Naive B cell (primary cell): ENCODE measurements at regions not wholly inside any gene's neighbourhood (a gene's known extent, or its start where the extent isn't known, plus 50 kb on each side); places are given as distances from the start of the nearest gene placed in this dataset.

Source experiments
- ATAC-seq, 2 donors: fragments of 150-1000 bp; cut with Tn5 transposase; 2 replicates each; pipeline ENCODE4 v1.10.0; 2021; ENCODE audit warnings: low read depth in 2 of 2, mild to moderate bottlenecking in 2 of 2, moderate library complexity in 2 of 2
- DNase-seq: peaks from one replicate; pipeline ENCODE4 v3.0.0; 2022
- H3K27ac Mint-ChIP-seq, 6 donors: one replicate each; pipeline ENCODE4 v1.8.0; 2020 to 2022; ENCODE audit warnings: mild to moderate bottlenecking in 6 of 6, mixed read lengths in 6 of 6, moderate library complexity in 5 of 6, inconsistent platforms in 2 of 6
- H3K27me3 Mint-ChIP-seq, 3 donors: one replicate each; pipeline ENCODE4 v1.8.0; 2021 to 2022; ENCODE audit warnings: mixed read lengths in 3 of 3, mild to moderate bottlenecking in 1 of 3
- H3K36me3 Mint-ChIP-seq, 2 donors: one replicate each; pipeline ENCODE4 v1.8.0; 2020 to 2022; ENCODE audit warnings: mixed read lengths in 2 of 2, inconsistent platforms in 1 of 2, mild to moderate bottlenecking in 1 of 2
- H3K4me1 Mint-ChIP-seq, 3 donors: one replicate each; pipeline ENCODE4 v1.8.0; 2020 to 2022; ENCODE audit warnings: mixed read lengths in 3 of 3, inconsistent platforms in 1 of 3, mild to moderate bottlenecking in 1 of 3, moderate library complexity in 1 of 3
- H3K4me3 Mint-ChIP-seq, 8 donors: one replicate each; pipeline ENCODE4 v1.8.0; 2020 to 2022; ENCODE audit warnings: mild to moderate bottlenecking in 8 of 8, mixed read lengths in 8 of 8, moderate library complexity in 8 of 8, inconsistent platforms in 2 of 8
- H3K9me3 Mint-ChIP-seq, 7 donors: one replicate each; pipeline ENCODE4 v1.8.0; 2020 to 2022; ENCODE audit warnings: mixed read lengths in 7 of 7, mild to moderate bottlenecking in 5 of 7, inconsistent platforms in 2 of 7, moderate library complexity in 1 of 7

GRCh38 chr6:84459401-84459800 is 232.0 kb upstream of the CEP162 start:
- H3K4me3 Mint-ChIP-seq, result no peak overlapping the region

GRCh38 chr6:84458271-84458670 is 230.8 kb upstream of the CEP162 start:
- DNase-seq, result no peak
- Mint-ChIP-seq H3K9me3 (peaks cover 0 to 4% (median 2%) of the 10 kb centered on the region in 7 donors), H3K4me1 (no peaks in the 10 kb centered on the region), H3K36me3 (no peaks in the 10 kb centered on the region), H3K27ac (no peak overlapping the region), H3K4me3 (no peak overlapping the region), H3K27me3 (no peaks in the 10 kb centered on the region)
- ATAC-seq, result no peak

More at GRCh38 chr6:84459401-84459800, 232.0 kb upstream of the CEP162 start:
- Mint-ChIP-seq H3K27ac (no peak overlapping the region), H3K9me3 (peaks cover 0 to 7% (median 2%) of the 10 kb centered on the region in 7 donors), H3K36me3 (no peaks in the 10 kb centered on the region), H3K27me3 (no peaks in the 10 kb centered on the region), H3K4me1 (no peaks in the 10 kb centered on the region)
- ATAC-seq, result no peak
- no peak for DNase-seq

GRCh38 chr6:84457276-84457675 is 229.8 kb upstream of the CEP162 start:
- Mint-ChIP-seq H3K4me3 (no peak overlapping the region), H3K27me3 (no peaks in the 10 kb centered on the region), H3K27ac (no peak overlapping the region), H3K9me3 (peaks cover 0 to 4% (median 3%) of the 10 kb centered on the region in 7 donors), H3K4me1 (no peaks in the 10 kb centered on the region), H3K36me3 (no peaks in the 10 kb centered on the region)
- DNase-seq (no peak), ATAC-seq (no peak)

- Mint-ChIP-seq H3K36me3 (no peaks in the 10 kb centered on the region), H3K4me3 (no peak overlapping the region), H3K27ac (no peak overlapping the region)
These were observed 229.4 kb upstream of the CEP162 start for GRCh38 chr6:84456803-84457202.

GRCh38 chr6:84455511-84456029 is 228.1 kb upstream of the CEP162 start:
- Mint-ChIP-seq H3K27me3 (no peaks in the 10 kb centered on the region), H3K27ac (no peak overlapping the region), H3K36me3 (no peaks in the 10 kb centered on the region), H3K4me3 (no peak overlapping the region), H3K4me1 (no peaks in the 10 kb centered on the region), H3K9me3 (peaks cover 0 to 9% (median 3%) of the 10 kb centered on the region in 7 donors)
- DNase-seq (no peak), ATAC-seq (no peak)

More at GRCh38 chr6:84456803-84457202, 229.4 kb upstream of the CEP162 start:
- ATAC-seq, result no peak
- H3K4me1 Mint-ChIP-seq, result no peaks in the 10 kb centered on the region
- H3K9me3 Mint-ChIP-seq, result peaks cover 0 to 4% (median 3%) of the 10 kb centered on the region in 7 donors
- H3K27me3 Mint-ChIP-seq, result no peaks in the 10 kb centered on the region
- DNase-seq, result no peak

GRCh38 chr6:84453499-84453898 is 226.1 kb upstream of the CEP162 start:
- DNase-seq (no peak), ATAC-seq (no peak)
- Mint-ChIP-seq H3K4me3 (no peak overlapping the region), H3K4me1 (no peaks in the 10 kb centered on the region), H3K9me3 (peaks cover 0 to 8% (median 3%) of the 10 kb centered on the region in 7 donors), H3K27ac (no peak overlapping the region), H3K36me3 (no peaks in the 10 kb centered on the region), H3K27me3 (no peaks in the 10 kb centered on the region)

- ATAC-seq (no peak), DNase-seq (no peak)
- Mint-ChIP-seq H3K36me3 (no peaks in the 10 kb centered on the region), H3K4me1 (no peaks in the 10 kb centered on the region), H3K27ac (no peak overlapping the region), H3K9me3 (peaks cover 0 to 5% (median 3%) of the 10 kb centered on the region in 7 donors), H3K4me3 (no peak overlapping the region), H3K27me3 (no peaks in the 10 kb centered on the region)
These were observed 222.6 kb upstream of the CEP162 start for GRCh38 chr6:84450018-84450417.

- no peaks in the 10 kb centered on the region for H3K4me1 Mint-ChIP-seq
- H3K27ac Mint-ChIP-seq, result no peak overlapping the region
- ATAC-seq, result no peak
- DNase-seq, result no peak
- no peak overlapping the region for H3K4me3 Mint-ChIP-seq
- no peaks in the 10 kb centered on the region for H3K27me3 Mint-ChIP-seq
- no peaks in the 10 kb centered on the region for H3K36me3 Mint-ChIP-seq
- H3K9me3 Mint-ChIP-seq, result peaks cover 0 to 5% (median 3%) of the 10 kb centered on the region in 7 donors
These were observed 221.8 kb upstream of the CEP162 start for GRCh38 chr6:84449220-84449619.

GRCh38 chr6:84448331-84448730 is 220.9 kb upstream of the CEP162 start:
- Mint-ChIP-seq H3K27me3 (no peaks in the 10 kb centered on the region), H3K36me3 (no peaks in the 10 kb centered on the region), H3K27ac (no peak overlapping the region), H3K9me3 (peaks cover 0 to 5% (median 3%) of the 10 kb centered on the region in 7 donors), H3K4me3 (no peak overlapping the region), H3K4me1 (no peaks in the 10 kb centered on the region)
- ATAC-seq (no peak), DNase-seq (no peak)

GRCh38 chr6:84447651-84448050 is 220.2 kb upstream of the CEP162 start:
- H3K27me3 Mint-ChIP-seq, result no peaks in the 10 kb centered on the region

GRCh38 chr6:84445068-84445467 is 217.6 kb upstream of the CEP162 start:
- ATAC-seq (no peak), DNase-seq (no peak)
- H3K9me3 Mint-ChIP-seq, result no peaks in the 10 kb centered on the region
- H3K27me3 Mint-ChIP-seq, result no peaks in the 10 kb centered on the region
- no peak overlapping the region for H3K27ac Mint-ChIP-seq
- no peak overlapping the region for H3K4me3 Mint-ChIP-seq
- H3K36me3 Mint-ChIP-seq, result no peaks in the 10 kb centered on the region
- H3K4me1 Mint-ChIP-seq, result no peaks in the 10 kb centered on the region

More at GRCh38 chr6:84447651-84448050, 220.2 kb upstream of the CEP162 start:
- no peak overlapping the region for H3K4me3 Mint-ChIP-seq
- peaks cover 0 to 5% (median 2%) of the 10 kb centered on the region in 7 donors for H3K9me3 Mint-ChIP-seq
- no peak for ATAC-seq
- H3K4me1 Mint-ChIP-seq, result no peaks in the 10 kb centered on the region
- no peak for DNase-seq
- no peak overlapping the region for H3K27ac Mint-ChIP-seq
- H3K36me3 Mint-ChIP-seq, result no peaks in the 10 kb centered on the region

- Mint-ChIP-seq H3K27ac (no peak overlapping the region), H3K36me3 (no peaks in the 10 kb centered on the region), H3K9me3 (peaks cover 0 to 2% (median 0%) of the 10 kb centered on the region in 7 donors), H3K27me3 (no peaks in the 10 kb centered on the region), H3K4me3 (no peak overlapping the region), H3K4me1 (no peaks in the 10 kb centered on the region)
- ATAC-seq (no peak), DNase-seq (no peak)
These were observed 214.8 kb upstream of the CEP162 start for GRCh38 chr6:84442208-84442607.

GRCh38 chr6:84441456-84441855 is 214.0 kb upstream of the CEP162 start:
- no peak overlapping the region for H3K27ac Mint-ChIP-seq
- H3K36me3 Mint-ChIP-seq, result no peaks in the 10 kb centered on the region
- no peak overlapping the region for H3K4me3 Mint-ChIP-seq
- H3K9me3 Mint-ChIP-seq, result peaks cover 0 to 3% (median 0%) of the 10 kb centered on the region in 7 donors
- H3K27me3 Mint-ChIP-seq, result no peaks in the 10 kb centered on the region
- no peak for DNase-seq
- no peaks in the 10 kb centered on the region for H3K4me1 Mint-ChIP-seq
- no peak for ATAC-seq

GRCh38 chr6:84434550-84434949 is 207.1 kb upstream of the CEP162 start:
- Mint-ChIP-seq H3K9me3 (peaks cover 0 to 8% (median 3%) of the 10 kb centered on the region in 7 donors), H3K27me3 (peaks cover 0 to 17% (median 10%) of the 10 kb centered on the region in 3 donors), H3K4me3 (no peak overlapping the region), H3K36me3 (no peaks in the 10 kb centered on the region), H3K4me1 (no peaks in the 10 kb centered on the region), H3K27ac (no peak overlapping the region)
- ATAC-seq (no peak), DNase-seq (no peak)

- no peaks in the 10 kb centered on the region for H3K4me1 Mint-ChIP-seq
- no peak overlapping the region for H3K27ac Mint-ChIP-seq
- ATAC-seq (no peak), DNase-seq (no peak)
- peaks cover 1 to 17% (median 10%) of the 10 kb centered on the region in 3 donors for H3K27me3 Mint-ChIP-seq
- no peak overlapping the region for H3K4me3 Mint-ChIP-seq
- no peaks in the 10 kb centered on the region for H3K36me3 Mint-ChIP-seq
- H3K9me3 Mint-ChIP-seq, result peaks cover 0 to 8% (median 3%) of the 10 kb centered on the region in 7 donors
These were observed 205.2 kb upstream of the CEP162 start for GRCh38 chr6:84432619-84433018.
